K562 (cell line): ENCODE measurements at regions not wholly inside any gene's neighbourhood (a gene's known extent, or its start where the extent isn't known, plus 50 kb on each side); places are given as distances from the start of the nearest gene placed in this dataset.

Experiments used
- ATAC-seq: fragments of 200-7000 bp; cut with Tn5 transposase; 3 replicates; pipeline ENCODE4 v1.9.1; 2020; ENCODE audit warnings: moderate library complexity
- BruUV-seq: library from RNA; stranded (reverse); fragments of 400-500 nt; replicated peaks from 2 replicates; lab custom pipeline; 2021; lab: Mats Ljungman, UMichigan
- CTCF ChIA-PET: fragments of 300-600 bp; formaldehyde crosslinking; extraction: SDS; loops from one replicate; lab custom pipeline; 2021; ENCODE audit warnings: low intra/inter-chr PET ratio; lab: Yijun Ruan, JAX
- POLR2A ChIA-PET: fragments of 300-600, 350-650 bp; sonication (Branson Sonifier 250); formaldehyde crosslinking; extraction: SDS; loops from one replicate; lab custom pipeline; 2021; ENCODE audit warnings: antibody characterized with exemption, inconsistent platforms; lab: Yijun Ruan, JAX
- DNase-seq, 4 experiments: peaks; one replicate each; pipeline versions ENCODE4 v3.0.0 to v3.0.0-alpha.2; 2011 to 2018; ENCODE audit warnings: low spot score in 3 of 4, mixed read lengths in 3 of 4; ENCODE audit errors: extremely low read depth in 1 of 4
- FAIRE-seq: peaks from 2 replicates; lab custom pipeline; 2011; peaks lifted over from hg19 to GRCh38; lab: Jason Lieb, UNC
- H2AFZ ChIP-seq: 2 replicates; pipeline ENCODE4 v1.6.0; 2011; ENCODE audit warnings: low read depth, low read length, control low read depth, inconsistent platforms
- H3K27ac ChIP-seq: fragments of 200-600 bp; 3 replicates; pipeline ENCODE4 v1.8.0; 2011; ENCODE audit warnings: low read depth, mild to moderate bottlenecking, control low read depth, inconsistent platforms, low read length, moderate library complexity, mixed read lengths; ENCODE audit errors: extremely low read depth
- H3K27me3 ChIP-seq, 2 experiments: fragments of 300-600 bp in 1 of 2; 2 replicates in 1 of 2; 3 replicates in 1 of 2; pipeline versions ENCODE4 v1.6.0 to v1.8.0; 2011; ENCODE audit warnings: inconsistent platforms in 2 of 2, low read length in 2 of 2, mild to moderate bottlenecking in 1 of 2, mixed read lengths in 1 of 2, moderate library complexity in 1 of 2; ENCODE audit not compliant: control insufficient read depth in 2 of 2, insufficient read depth in 2 of 2
- H3K36me3 ChIP-seq: fragments of 300-600 bp; 3 replicates; pipeline ENCODE4 v1.8.0; 2011; ENCODE audit warnings: mild to moderate bottlenecking, low read length, inconsistent platforms; ENCODE audit not compliant: control insufficient read depth, insufficient read depth
- H3K4me1 ChIP-seq, 2 experiments: fragments of 200-600 bp in 1 of 2; replicated peaks in 1 of 2; 2 replicates in 1 of 2; 3 replicates in 1 of 2; pipeline versions ENCODE4 v1.5.1 to v1.8.0; 2011; ENCODE audit warnings: inconsistent platforms in 2 of 2, low read length in 2 of 2, mild to moderate bottlenecking in 1 of 2, mixed read lengths in 1 of 2, moderate library complexity in 1 of 2; ENCODE audit not compliant: control insufficient read depth in 2 of 2, insufficient read depth in 2 of 2
- H3K4me2 ChIP-seq: 2 replicates; pipeline ENCODE4 v1.6.1; 2011; ENCODE audit warnings: low read length, control low read depth, inconsistent platforms, mixed read lengths; ENCODE audit not compliant: insufficient read depth
- H3K4me3 ChIP-seq: fragments of 200-600 bp; sonication (generic), shearing (Covaris generic); 2 replicates; pipeline ENCODE4 v1.5.1; 2016; ENCODE audit warnings: control low read depth, inconsistent platforms
- H3K79me2 ChIP-seq: fragments of 200-600 bp; 3 replicates; pipeline ENCODE4 v1.8.0; 2011; ENCODE audit warnings: low read length, inconsistent platforms; ENCODE audit not compliant: control insufficient read depth, insufficient read depth
- H3K9ac ChIP-seq, 2 experiments: 2 replicates each; pipeline versions ENCODE4 v1.6.0 to v1.6.1; 2011; ENCODE audit warnings: low read depth in 2 of 2, low read length in 2 of 2, control low read depth in 1 of 2, inconsistent platforms in 1 of 2, mild to moderate bottlenecking in 1 of 2, mixed read lengths in 1 of 2; ENCODE audit not compliant: insufficient read depth in 1 of 2
- H3K9me1 ChIP-seq: one replicate; pipeline ENCODE4 v1.6.0; 2011; ENCODE audit warnings: inconsistent platforms, mild to moderate bottlenecking, low read length, moderate library complexity; ENCODE audit not compliant: control insufficient read depth, insufficient read depth
- H3K9me3 ChIP-seq: replicated peaks from 2 replicates; pipeline ENCODE4 v1.5.1; 2011; ENCODE audit warnings: low read depth, low read length, inconsistent platforms; ENCODE audit not compliant: control insufficient read depth, insufficient read depth
- H4K20me1 ChIP-seq: replicated peaks from 2 replicates; pipeline ENCODE4 v1.6.1; 2011; ENCODE audit warnings: low read length, inconsistent platforms, mixed read lengths; ENCODE audit not compliant: control insufficient read depth, insufficient read depth
- E2F1 ChIP-seq: sonication (generic); formaldehyde crosslinking; IDR thresholded peaks from 2 replicates; pipeline ENCODE4 v1.8.1; 2023; ENCODE audit warnings: mild to moderate bottlenecking, missing genetic modification reagents, moderate library complexity
- EGR1 ChIP-seq: fragments of 450-650 bp; conservative IDR thresholded peaks from 2 replicates; pipeline ENCODE4 v1.6.1; 2017; ENCODE audit warnings: mild to moderate bottlenecking
- EWSR1 ChIP-seq: fragments of 450-650 bp; IDR thresholded peaks from 2 replicates; pipeline ENCODE4 v1.6.1; 2018; ENCODE audit warnings: borderline replicate concordance, mild to moderate bottlenecking, low read depth, moderate library complexity; ENCODE audit not compliant: partially characterized antibody
- HEY1 ChIP-seq: fragments of 250-450 bp; sonication (Bioruptor Pico); IDR thresholded peaks from 2 replicates; pipeline ENCODE4 v1.5.0; 2020; ENCODE audit warnings: mild to moderate bottlenecking, moderate library complexity, borderline replicate concordance
- HLTF ChIP-seq: fragments of 450-650 bp; IDR thresholded peaks from 2 replicates; pipeline ENCODE4 v1.6.1; 2016
- HOMEZ ChIP-seq: fragments of 250-450 bp; sonication (Bioruptor Pico); IDR thresholded peaks from 2 replicates; pipeline ENCODE4 v1.4.0; 2020; ENCODE audit warnings: mild to moderate bottlenecking, moderate library complexity
- NFATC3 ChIP-seq: fragments of 450-650 bp; IDR thresholded peaks from 2 replicates; pipeline ENCODE4 v1.6.1; 2017; ENCODE audit warnings: mild to moderate bottlenecking
- NFE2 ChIP-seq: IDR thresholded peaks from 2 replicates; pipeline ENCODE4 v1.6.1; 2014; ENCODE audit warnings: antibody characterized with exemption, low read depth
- NR1H2 ChIP-seq: sonication (generic); formaldehyde crosslinking; IDR thresholded peaks from 2 replicates; pipeline ENCODE4 v1.4.0; 2020; ENCODE audit warnings: mild to moderate bottlenecking, missing genetic modification reagents
- PPARD ChIP-seq: fragments of 250-450 bp; sonication (Bioruptor Pico); IDR thresholded peaks from 2 replicates; pipeline ENCODE4 v1.8.0; 2022; ENCODE audit warnings: inconsistent platforms, mild to moderate bottlenecking, moderate library complexity
- SRSF7 ChIP-seq: fragments of 200-400 bp; formaldehyde crosslinking; optimal IDR thresholded peaks from 2 replicates; pipeline ENCODE3; 2017; ENCODE audit warnings: mild to moderate bottlenecking, low read depth, low read length
- SRSF9 ChIP-seq: fragments of 200-400 bp; formaldehyde crosslinking; IDR thresholded peaks from 2 replicates; pipeline ENCODE4 v1.6.1; 2017; ENCODE audit warnings: low read depth, low read length, borderline replicate concordance
- TOE1 ChIP-seq, 2 experiments: fragments of 450-650 bp in 1 of 2; sonication (generic) in 1 of 2; formaldehyde crosslinking in 1 of 2; IDR thresholded peaks; 2 replicates each; pipeline versions ENCODE4 v1.7.1 to v1.8.0; 2016 to 2022; ENCODE audit warnings: borderline replicate concordance in 2 of 2, mild to moderate bottlenecking in 2 of 2, antibody characterized with exemption in 1 of 2, inconsistent platforms in 1 of 2, low read depth in 1 of 2, missing genetic modification reagents in 1 of 2, moderate library complexity in 1 of 2
- ZBTB9 ChIP-seq: fragments of 450-650 bp; formaldehyde crosslinking; IDR thresholded peaks from 2 replicates; pipeline ENCODE4 v1.4.0; 2020; ENCODE audit warnings: mild to moderate bottlenecking, moderate library complexity
- ZNF277 ChIP-seq: fragments of 250-450 bp; sonication (Bioruptor Pico); IDR thresholded peaks from 2 replicates; pipeline ENCODE4 v1.8.0; 2022; ENCODE audit warnings: inconsistent platforms, mild to moderate bottlenecking, moderate library complexity, borderline replicate concordance
- ZNF77 ChIP-seq: fragments of 250-450 bp; sonication (Bioruptor Pico); IDR thresholded peaks from 2 replicates; pipeline ENCODE4 v1.5.0; 2020
- ZNF79 ChIP-seq: fragments of 250-450 bp; sonication (Bioruptor Pico); IDR thresholded peaks from 2 replicates; pipeline ENCODE4 v1.4.0; 2020; ENCODE audit warnings: low read depth, mild to moderate bottlenecking, moderate library complexity
- WGBS: fragments of 100-300 bp; shearing (Covaris generic); methylation state at CpG from one replicate; pipeline ENCODE4 v1.1.6; 2016; ENCODE audit warnings: low coverage, mixed read lengths; ENCODE audit not compliant: insufficient coverage; ENCODE audit errors: missing lambda C conversion rate; 5-methylcytosine and 5-hydroxymethylcytosine counted together
- in situ Hi-C: fragments of 300-500 bp; cut with MboI; formaldehyde crosslinking; loops from 4 replicates; pipeline ENCODE4 v1.15.0; 2018; ENCODE audit warnings: inconsistent platforms, mixed read lengths
- intact Hi-C: fragments of 100-400 bp; cut with micrococcal nuclease; formaldehyde crosslinking; loops from 2 replicates; pipeline ENCODE4 v1.14.2; 2022

GRCh38 chr20:10978019-10978702, 304.4 kb upstream of the JAG1 start (continued):
- TF ChIP-seq HOMEZ (CRISPR knock-in tag) (no peak), EWSR1 (no peak), ZNF79 (CRISPR knock-in tag) (no peak), SRSF7 (no peak), ZBTB9 (CRISPR knock-in tag) (no peak), SRSF9 (no peak)

- H3K36me3 ChIP-seq: no peaks in the 10 kb centered on the region
- H3K4me1 ChIP-seq: no peaks in the 10 kb centered on the region
- no peak for FAIRE-seq
- ChIA-PET CTCF (no interaction called here), POLR2A (no interaction called here)
- no TSS peak for BruUV-seq
- 0% methylated on average over 2 of the region's 5 CpGs for WGBS
- no peak overlapping the region for H2AFZ ChIP-seq
- no peaks in the 10 kb centered on the region for H3K9me1 ChIP-seq
- in situ Hi-C loops: no loop called here
- H3K79me2 ChIP-seq: no peaks in the 10 kb centered on the region
- DNase-seq: no peak
- no peaks in the 10 kb centered on the region for H4K20me1 ChIP-seq
- no peak for ATAC-seq
- no peaks in the 10 kb centered on the region for H3K27me3 ChIP-seq
- intact Hi-C loops: no loop called here
- H3K9ac ChIP-seq: no peak overlapping the region
- H3K4me2 ChIP-seq: no peak overlapping the region
- H3K4me3 ChIP-seq: no peak overlapping the region
- H3K27ac ChIP-seq: no peak overlapping the region
- H3K9me3 ChIP-seq: no peaks in the 10 kb centered on the region
- TF ChIP-seq NR1H2 (CRISPR knock-in tag) (no peak), ZNF77 (no peak), TOE1 (IDR thresholded peaks at IDR 0.05; ENCODE audit: borderline replicate concordance) (no peak), TOE1 (CRISPR knock-in tag; IDR thresholded peaks at IDR 0.05; ENCODE audit: borderline replicate concordance, low read depth) (no peak), HEY1 (CRISPR knock-in tag) (no peak), E2F1 (CRISPR knock-in tag) (no peak), NFE2 (no peak), NFATC3 (no peak), HLTF (no peak), ZNF277 (CRISPR knock-in tag) (no peak), PPARD (no peak), EGR1 (no peak)
Observed at GRCh38 chr20:10978713-10979112, 304.9 kb upstream of the JAG1 start.
